B cell (primary cell): ENCODE measurements at regions not wholly inside any gene's neighbourhood (a gene's known extent, or its start where the extent isn't known, plus 50 kb on each side); places are given as distances from the start of the nearest gene placed in this dataset.

Experiments
- CTCF ChIP-seq: fragments of 200-600 bp; IDR thresholded peaks from one replicate; pipeline ENCODE4 v1.8.0; 2022; ENCODE audit warnings: antibody characterized with exemption, mild to moderate bottlenecking
- EZH2 ChIP-seq: IDR thresholded peaks from 2 replicates; pipeline ENCODE4 v1.6.1; 2012; ENCODE audit warnings: borderline replicate concordance, low read depth, mild to moderate bottlenecking, moderate library complexity, low read length; ENCODE audit not compliant: insufficient read depth, poor library complexity, severe bottlenecking

GRCh38 chr4:173685165-173685830, 155.3 kb upstream of the HAND2 start:
- TF ChIP-seq CTCF = no peak
- TF ChIP-seq EZH2 = no peak
